Suprapubic skin (tissue), 4 donors: ENCODE measurements at regions not wholly inside any gene's neighbourhood (a gene's known extent, or its start where the extent isn't known, plus 50 kb on each side); places are given as distances from the start of the nearest gene placed in this dataset.

Experiments
- EP300 ChIP-seq: sonication (generic); formaldehyde crosslinking; IDR thresholded peaks from one replicate; pipeline ENCODE4 v1.6.1; 2017; ENCODE audit warnings: antibody characterized with exemption
- POLR2A ChIP-seq, 2 donors: fragments of 450-650 bp; IDR thresholded peaks; one replicate each; pipeline ENCODE4 v1.6.1; 2017; ENCODE audit warnings: antibody characterized with exemption in 2 of 2, mild to moderate bottlenecking in 2 of 2, moderate library complexity in 2 of 2
- POLR2AphosphoS5 ChIP-seq, 3 donors: sonication (generic); formaldehyde crosslinking; IDR thresholded peaks; one replicate each; pipeline ENCODE4 v1.6.1; 2017; ENCODE audit warnings: antibody characterized with exemption in 3 of 3
- TF ChIP-seq, protein P1 (sequence below), 2 donors: fragments of 200-600 bp in 1 of 2; fragments of 450-650 bp in 1 of 2; sonication (generic) in 1 of 2; IDR thresholded peaks; one replicate each; pipeline ENCODE4 v1.5.1; 2016 to 2019; ENCODE audit warnings: antibody characterized with exemption in 2 of 2, mild to moderate bottlenecking in 1 of 2, moderate library complexity in 1 of 2

DNA sequence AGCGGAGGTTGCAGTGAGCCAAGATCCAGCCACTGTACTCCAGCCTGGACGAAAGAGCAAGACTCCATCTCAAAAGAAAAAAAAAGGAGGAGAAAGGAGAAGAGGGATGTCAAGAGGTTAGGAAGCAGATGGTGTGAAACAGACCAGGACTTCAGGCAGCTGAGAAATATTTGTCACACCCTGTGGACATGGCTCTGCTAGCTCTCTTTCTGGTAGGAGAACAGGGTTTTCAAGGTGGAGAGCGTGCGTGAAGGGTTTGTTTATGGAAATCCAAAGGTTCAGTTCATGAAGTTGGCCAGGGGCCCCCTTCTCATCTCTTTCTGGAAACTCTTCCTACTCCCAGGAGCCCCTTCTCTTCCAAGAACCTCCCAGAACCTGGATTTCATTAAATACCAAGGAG lies 110.8 kb upstream of the GALNT17 start:
- TF ChIP-seq, protein P1, sequence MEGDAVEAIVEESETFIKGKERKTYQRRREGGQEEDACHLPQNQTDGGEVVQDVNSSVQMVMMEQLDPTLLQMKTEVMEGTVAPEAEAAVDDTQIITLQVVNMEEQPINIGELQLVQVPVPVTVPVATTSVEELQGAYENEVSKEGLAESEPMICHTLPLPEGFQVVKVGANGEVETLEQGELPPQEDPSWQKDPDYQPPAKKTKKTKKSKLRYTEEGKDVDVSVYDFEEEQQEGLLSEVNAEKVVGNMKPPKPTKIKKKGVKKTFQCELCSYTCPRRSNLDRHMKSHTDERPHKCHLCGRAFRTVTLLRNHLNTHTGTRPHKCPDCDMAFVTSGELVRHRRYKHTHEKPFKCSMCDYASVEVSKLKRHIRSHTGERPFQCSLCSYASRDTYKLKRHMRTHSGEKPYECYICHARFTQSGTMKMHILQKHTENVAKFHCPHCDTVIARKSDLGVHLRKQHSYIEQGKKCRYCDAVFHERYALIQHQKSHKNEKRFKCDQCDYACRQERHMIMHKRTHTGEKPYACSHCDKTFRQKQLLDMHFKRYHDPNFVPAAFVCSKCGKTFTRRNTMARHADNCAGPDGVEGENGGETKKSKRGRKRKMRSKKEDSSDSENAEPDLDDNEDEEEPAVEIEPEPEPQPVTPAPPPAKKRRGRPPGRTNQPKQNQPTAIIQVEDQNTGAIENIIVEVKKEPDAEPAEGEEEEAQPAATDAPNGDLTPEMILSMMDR (IDR thresholded peaks at IDR 0.05): no peak
- no peak for TF ChIP-seq POLR2A (IDR thresholded peaks at IDR 0.05)
- no peak for TF ChIP-seq EP300
- no peak for TF ChIP-seq POLR2AphosphoS5 (IDR thresholded peaks at IDR 0.05)
